HG02798 (cell line): ENCODE measurements at regions not wholly inside any gene's neighbourhood (a gene's known extent, or its start where the extent isn't known, plus 50 kb on each side); places are given as distances from the start of the nearest gene placed in this dataset.
A peak's percentile ranks its signal among the peaks of the same experiment; 100 is the strongest.

Experiments
- ATAC-seq: cut with Tn5 transposase; IDR thresholded peaks from one replicate; pipeline ENCODE4 v1.9.1; 2021; ENCODE audit warnings: mild to moderate bottlenecking; ENCODE audit not compliant: unreplicated experiment, poor library complexity

DNA sequence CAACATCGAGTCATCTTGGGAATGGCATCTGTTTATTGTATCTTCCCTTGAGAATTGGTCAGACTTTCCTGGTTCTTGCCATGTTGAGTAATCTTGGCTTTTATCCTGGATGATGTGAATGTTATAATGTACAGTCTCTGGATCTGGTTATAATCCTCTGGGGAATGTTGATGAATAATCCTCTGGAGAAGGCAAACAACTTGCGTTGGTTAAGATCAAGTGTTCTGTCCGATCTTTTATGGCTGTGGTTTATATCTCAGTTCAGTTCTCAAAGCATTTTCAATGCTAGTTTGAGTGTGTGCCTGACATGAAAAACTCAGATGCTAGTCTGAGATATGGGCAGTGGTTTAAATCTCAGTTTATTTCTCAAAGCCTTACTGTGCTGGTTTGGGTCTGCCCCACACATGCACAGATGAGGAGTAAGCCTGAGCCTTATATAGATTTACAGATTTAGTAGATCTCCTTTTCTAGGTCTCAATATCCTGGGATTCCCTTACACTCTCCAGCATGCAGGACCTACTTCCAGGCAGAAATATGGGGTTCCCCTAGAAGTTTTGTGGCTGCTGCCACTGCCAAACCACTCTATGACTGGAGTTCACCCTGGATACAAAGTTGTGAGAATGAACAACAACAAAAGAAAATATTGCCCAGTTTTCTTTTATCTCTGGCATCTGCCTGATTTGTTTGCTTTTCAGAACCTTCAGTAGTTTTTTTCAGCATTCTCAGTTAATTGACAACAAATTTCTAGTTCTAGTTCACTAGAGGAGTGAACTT is 191.8 kb upstream of the MAN1A1 start:
- ATAC-seq: no peak

DNA sequence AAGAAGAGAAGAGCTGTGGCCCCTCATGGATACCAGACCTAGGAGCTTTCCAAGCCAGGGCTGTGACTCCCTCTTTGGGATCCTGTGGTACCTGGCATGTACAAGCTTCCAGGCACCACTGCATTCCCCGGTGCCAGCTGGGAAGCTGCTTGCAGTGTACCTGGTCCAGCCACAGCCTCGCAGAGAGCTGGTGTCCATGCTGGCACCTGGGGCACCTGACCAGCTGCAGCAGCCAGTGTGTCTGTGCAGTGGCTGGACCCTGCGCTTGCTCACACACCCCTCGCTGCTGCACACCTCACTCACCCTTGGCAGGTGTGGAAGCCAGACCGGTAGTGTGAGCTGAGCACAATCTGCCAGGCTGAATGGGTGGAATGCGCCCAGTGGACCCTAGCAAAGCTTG is 190.9 kb upstream of the MAN1A1 start:
- no peak for ATAC-seq

DNA sequence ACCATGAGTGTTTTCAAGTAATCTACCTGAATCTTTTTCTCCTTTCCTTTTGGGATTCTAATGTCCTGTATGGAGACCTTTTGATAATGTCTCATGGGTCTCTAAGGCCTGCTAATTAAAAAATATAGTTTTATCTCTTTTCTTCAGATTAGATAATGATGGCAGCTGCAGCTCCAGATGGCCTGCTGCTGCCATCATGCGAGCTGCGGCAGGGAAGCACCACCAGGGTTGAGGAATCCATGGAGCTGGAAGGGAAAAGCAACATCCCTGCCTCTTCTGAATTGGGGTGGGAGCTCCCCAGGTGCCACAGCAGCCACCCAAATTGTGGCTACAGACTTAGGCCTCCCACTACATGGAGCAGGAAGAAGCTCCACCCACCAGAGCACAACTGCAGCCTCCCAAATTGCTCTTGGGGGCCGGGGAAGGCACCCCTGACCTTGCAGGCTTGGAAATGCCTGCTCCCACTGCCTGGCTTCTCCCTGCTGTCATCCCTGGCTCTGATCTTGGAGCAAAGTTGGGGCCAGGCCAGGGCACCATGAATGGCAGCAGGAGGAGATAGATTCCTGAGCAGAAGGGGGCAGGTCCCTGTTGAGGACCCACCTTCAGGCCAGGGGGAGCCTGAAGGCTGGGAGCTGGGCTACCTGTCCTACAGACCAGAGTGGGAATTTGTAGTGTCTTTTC is 189.6 kb upstream of the MAN1A1 start:
- ATAC-seq: no peak

DNA sequence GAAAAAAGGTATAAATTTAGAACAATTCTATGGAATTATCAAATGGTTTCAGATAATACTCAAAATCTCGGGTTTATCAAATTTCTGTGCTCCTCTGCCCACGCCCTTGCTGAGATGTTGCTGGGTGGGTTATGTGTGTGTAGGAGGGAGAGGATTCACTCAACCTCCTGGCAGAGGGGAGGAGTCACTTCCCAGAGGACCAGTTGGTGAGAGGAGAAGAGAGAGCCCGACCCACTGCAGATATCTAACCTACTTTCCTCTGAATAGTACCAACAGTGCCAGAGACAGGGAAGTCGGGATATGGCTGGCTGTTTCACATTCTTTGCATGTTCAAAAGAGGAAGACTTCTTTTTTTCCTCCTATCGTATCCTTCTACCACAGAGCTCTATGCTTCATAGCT is 187.1 kb upstream of the MAN1A1 start:
- ATAC-seq: no peak

DNA sequence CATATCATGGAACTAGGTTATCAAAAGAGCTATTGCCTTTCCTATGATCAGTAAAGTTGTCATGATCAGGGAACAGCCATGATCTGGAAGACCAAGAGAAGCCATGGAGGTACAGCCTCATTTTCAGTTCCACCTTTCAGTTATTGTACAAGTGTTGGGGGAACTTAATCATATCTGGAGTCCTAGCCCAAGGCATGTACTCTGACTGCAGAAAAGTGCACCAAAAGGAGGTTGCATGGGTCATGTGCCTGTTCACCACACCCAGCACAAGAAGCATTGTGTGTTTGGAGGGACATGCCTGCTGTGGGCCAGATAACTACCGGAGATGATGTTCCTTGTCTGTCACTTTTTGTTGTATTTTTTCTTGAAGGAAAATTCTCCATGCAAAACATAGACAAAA is 185.8 kb upstream of the MAN1A1 start:
- ATAC-seq: no peak

DNA sequence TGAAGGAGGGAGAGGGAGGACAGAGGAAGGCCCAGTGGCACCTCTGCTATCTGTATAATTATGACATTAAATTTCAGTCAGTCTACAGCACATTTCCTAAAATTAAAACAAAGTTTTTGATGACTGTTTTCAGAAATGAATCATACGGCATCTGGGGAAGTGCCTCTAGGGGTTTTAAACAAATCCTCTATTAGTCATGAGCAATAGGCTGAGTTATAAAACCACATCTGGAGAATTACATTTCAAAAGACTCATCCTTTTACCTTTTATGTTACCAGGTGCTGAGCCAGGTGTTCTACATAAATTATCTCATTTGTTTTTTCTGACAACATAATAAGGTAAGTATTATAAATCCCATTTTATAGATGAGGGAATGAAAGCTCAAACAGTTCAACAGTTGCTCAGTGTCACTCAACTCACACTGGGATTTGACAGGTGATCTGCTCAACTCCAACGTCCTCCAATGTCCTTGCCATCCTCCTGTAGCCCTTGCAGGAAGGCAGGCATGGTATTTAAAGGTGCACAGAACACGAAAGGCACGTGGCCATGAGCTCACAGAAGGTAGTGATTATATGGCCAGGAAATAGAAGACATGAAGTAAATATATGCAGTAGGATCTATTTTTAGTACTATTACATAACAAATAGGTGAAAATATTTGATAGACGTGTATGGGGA is 184.2 kb upstream of the MAN1A1 start:
- ATAC-seq: peak; percentile 52

DNA sequence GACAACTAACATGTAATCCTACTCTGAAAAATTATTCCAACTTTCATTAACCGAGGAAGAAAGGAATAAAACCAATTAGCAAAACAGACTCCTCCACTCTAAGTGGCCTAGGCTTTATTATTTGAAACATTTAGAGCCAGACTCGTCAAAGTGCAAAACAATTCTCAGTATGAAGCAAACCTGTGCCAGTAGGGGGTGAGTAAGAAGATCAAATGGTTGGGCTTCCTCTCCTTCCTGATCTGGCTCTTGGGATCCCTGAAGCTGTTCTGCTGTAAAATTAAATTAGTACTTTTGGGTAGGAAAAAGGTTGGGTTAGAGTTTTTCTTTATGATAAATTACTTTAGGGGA is 177.6 kb upstream of the MAN1A1 start:
- no peak for ATAC-seq

DNA sequence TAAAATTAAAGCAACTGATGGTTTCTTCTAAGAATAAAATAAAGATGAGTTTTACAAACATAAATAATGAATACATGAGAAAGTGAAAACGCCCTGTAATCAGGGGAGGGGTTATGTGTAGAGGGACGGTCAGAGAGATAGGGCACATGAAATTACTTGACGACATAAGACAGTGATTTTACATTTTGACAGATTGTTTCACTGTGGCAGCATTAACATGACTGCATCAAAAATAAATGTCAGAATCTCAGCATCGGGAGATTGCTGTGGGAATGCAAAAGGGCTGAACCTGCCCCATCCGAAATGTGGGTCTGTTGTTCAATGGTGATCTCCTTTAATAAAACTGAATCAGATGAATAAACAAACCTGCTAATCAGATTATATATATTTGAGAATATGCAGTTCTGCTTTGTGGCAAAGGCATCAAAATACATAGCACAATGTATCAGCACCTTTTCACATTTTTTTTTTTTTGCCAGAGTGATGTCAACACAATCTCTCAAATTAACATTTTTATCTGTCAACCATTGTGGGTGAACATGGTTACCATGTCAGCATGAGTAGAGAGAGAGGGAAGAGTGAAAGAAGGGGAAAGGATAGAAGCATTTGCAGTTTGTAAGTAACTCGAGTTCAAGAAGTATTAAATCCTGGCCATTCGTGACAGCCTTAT is 177.1 kb upstream of the MAN1A1 start:
- ATAC-seq: no peak

DNA sequence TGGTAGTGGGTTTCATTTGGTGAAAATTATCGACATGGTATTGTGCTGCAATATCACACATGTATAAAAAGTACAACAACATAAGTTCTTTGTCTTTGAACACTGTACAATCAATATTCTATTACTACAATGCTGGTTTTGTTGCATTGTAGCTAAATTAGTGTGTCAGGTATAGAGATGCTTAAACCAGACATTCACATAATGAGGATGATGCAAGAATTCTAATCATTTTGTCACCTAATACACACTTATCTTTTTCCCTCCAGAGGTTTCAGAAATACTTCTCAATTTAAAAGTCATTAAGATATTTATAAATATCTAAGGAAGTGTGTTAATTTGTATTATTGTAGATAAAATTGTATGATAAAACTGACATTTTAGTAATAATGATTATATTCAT is 174.8 kb upstream of the MAN1A1 start:
- ATAC-seq: no peak

DNA sequence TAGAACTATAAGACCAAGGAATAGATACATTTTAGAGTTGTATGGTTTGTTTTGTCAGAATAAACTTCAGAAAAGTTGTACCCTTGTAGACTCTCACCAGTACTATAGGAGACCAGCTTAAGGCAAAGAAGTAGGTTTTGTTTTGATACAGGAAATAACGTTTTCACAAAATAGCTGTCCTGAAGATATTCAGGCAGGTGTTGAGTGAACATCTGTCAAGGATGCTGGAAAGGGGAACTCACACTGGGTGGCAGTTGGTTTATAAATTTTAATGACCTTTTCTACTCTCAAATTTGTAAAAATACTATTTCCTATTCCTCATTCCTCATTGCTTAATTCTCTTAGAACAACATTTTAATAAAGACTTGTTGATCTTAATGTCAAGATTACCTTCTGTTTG is 174.0 kb upstream of the MAN1A1 start:
- ATAC-seq: no peak

DNA sequence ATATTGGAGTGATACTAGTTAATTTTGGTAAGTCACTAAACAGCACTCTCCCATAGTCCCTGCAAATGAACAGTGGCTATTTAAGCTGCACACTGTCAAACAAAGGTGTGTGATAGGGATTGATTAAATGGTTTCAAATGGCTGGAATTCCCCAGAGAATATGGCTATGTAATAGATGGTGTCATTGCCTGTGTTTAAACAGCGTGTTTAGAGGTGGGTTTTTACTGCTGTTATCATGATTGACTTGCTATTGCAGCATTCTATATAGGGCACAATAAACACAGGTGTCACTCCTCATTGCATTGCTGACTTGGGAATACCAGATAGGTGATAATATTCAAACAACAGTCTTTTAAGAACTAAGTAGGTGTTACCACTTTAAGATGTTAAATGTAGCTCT is 171.7 kb upstream of the MAN1A1 start:
- no peak for ATAC-seq

DNA sequence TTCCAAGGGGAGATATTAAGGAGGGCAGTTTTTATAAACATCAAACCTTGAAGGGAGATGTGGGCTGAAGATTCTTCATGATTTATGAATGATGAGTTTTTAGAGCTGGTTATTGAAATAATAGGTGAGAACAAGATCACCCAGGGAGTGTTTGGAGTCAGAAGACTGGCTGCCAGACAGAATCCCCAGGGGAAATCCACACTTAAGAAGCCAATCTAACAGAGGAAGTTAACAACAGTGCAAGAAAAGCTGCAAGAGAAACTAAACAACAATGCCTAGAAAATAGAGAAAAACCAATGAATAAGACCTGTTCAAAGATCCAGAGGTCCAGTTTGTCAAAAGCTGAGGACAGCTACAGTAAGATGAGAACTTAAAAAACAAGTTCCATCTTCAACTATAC is 167.9 kb upstream of the MAN1A1 start:
- no peak for ATAC-seq

DNA sequence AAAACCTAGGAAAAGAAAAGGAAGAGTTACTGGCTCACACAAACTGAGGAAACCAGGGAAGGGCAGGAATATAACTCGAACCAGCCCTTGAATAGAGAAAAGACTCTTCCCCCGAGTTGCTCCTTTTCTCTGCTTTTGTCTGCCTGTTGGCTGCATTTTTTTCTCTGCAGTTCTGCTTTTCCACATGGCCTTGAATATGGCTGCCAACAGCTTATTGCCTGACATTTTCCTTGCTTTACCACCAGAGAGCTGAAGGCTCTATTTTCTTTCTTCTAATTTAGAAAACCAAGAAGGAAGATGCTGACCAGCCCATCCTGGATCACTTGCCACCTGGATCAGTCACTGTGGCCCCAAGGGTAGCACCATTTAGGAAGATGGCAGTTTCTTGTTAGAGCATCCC is 164.8 kb upstream of the MAN1A1 start:
- no peak for ATAC-seq

DNA sequence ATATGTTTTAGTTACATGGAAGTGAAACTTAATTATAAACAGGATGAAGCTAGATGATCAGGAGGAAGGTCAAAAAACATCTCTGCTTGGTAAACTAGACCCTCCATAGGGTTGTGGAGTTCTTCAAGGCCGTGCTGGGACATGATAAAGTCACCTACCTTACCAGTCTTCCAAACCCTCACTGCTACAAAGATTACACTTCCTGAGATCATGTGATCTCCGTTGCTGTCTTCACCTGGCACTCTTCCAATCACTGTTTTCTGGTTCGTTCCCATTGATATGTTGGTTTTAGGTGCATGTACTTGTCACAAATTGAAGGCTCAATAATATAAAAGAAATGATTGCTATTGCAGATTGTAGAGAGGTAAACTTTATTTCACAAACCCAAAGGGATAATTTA is 161.5 kb upstream of the MAN1A1 start:
- no peak for ATAC-seq

DNA sequence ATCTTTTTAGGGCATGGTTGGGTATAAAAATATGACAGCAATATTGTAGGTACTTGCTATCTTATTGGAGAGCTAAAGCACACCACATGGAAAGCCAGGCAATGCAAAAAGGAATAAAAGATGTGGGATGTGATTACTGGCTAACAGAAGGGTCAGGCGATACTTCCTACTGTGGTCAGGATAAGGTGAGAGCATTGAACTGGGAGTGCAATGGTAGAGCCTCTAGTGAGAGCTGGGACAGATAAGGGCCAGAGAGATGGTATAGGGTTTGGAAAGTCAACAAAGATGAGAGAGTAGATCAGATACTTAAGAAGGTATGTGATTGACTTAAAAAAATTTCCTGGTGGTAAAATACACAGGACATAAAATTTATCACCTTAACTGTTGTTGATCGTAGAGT is 160.7 kb upstream of the MAN1A1 start:
- no peak for ATAC-seq

DNA sequence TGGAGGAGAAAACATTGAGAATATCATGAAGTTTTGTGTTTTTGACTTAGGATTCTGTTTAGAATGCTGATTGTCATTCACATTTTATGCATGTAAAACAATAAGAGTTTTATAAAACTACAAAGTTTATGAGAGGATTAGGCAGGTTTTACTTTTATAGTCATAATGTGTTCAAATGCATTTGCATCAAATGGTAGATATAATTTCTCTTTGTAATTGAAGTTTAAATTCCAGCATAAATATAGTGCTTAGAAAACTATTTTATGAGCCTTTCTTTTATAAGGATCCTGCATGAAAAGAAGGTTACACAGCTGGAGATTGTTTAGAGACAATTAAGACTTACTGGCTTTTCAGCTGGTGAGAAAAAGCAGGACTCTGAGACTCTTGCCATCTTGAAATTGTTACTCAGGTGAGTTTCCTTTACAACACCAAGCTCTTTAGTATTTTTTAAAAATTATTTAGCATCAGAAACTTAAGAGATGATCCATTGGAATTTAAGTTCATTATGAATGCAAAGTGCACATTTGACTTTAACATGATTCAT is 157.1 kb upstream of the MAN1A1 start:
- ATAC-seq: no peak

DNA sequence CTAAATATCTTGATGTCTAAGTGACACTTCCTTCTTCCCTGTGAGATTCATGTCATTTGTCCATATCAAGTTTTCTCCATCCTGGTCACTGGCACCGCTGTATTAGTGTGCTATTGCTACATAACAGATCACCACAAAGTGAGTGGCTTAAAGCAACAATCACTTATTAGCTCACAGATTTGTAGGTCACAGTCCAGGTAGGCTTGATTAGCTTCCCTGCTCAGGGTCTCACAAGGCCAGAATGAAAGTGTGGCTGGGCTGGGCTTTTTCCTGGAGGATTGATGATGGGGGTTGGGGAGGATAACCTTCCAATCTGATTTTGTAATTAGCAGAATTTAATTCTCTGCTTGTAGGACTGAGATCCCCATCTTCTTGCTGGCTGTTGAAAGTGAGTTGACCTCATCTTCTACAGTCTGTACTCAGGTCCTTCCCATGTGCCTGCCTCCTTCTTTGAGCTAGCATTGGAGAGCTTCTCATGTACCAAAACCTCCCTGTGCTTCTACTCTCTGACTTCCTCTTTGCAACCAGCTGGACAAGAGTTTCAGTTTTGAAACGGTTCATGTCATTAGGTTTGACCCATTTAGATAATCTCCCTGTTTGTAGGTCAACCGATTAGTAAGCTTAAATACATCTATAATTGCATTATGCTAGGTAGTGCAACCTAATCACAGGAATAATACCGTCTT is 152.4 kb upstream of the MAN1A1 start:
- peak; percentile 87 for ATAC-seq

DNA sequence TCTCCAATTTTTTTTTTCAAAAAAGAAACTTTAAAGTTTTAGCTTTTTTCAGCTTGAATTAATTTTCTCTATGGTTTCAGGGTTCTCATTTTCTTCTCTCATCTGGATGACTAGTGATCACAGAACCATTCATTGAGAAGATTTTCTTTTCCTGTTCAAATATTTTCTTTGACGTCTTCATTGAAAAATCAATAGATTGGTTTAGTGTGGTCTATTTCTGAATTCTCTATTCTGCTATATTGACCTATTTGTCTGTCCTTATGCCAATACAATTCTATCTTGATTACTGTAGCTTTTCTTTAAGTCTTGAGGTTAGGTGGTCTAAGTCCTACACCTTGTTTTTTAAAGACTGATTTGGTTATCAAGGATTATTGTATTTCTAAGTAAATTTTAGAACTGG is 150.2 kb upstream of the MAN1A1 start:
- ATAC-seq: no peak

DNA sequence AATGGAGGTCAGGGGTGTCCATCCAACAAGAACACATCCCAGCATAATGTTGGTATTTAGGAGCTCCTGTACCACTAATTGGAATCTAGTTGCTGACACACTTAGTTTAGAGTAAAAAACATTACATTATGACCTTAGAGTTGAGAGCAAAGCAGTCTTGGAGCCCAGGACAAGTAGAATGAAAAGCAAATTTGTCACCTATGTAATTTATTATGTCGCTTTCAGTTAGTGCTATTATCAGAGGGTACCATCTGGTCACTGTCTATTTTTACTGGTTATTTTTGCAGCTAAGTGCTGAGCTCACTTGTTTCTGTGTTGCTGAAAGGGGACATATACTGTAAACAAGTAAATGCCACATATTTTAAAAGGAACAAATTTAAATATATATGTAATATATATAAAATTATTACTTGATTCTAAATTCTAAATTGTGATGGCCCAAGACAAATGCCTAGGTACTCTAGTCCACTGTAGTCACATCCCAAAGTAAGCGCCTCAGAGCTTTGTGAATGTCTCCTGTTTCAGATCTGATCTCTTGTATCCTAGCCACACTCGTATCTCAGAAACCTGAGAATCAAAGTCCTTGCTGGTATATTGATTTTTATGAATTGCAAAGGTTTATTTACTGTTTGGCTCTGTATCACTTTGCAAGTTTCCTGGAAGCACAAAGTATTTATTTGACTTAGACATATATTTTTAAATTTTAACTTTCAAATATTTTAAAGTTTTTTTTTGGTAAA is 148.6 kb upstream of the MAN1A1 start:
- ATAC-seq: no peak

DNA sequence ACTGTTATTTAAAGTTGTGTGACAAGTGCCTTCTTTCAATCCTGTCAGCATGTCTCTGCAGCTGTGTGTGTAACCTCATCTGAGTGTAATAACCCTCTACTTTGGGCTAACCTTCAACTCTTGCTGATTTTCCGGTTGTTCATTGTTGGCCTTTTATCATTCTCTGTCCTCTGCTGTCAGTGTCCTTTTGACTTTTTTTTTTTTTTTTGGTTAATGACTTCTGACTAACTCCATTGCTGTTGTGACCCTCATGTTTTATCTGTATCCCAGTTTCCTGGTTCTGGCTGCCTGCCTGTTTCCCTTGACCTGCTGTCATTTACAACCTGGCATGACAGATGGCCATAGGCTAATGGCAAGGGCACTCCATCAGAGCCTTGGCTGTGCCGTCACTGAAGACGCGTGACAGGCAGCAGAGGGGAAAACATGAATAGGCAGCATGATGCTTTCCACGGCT is 145.7 kb upstream of the MAN1A1 start:
- ATAC-seq: no peak
